ENCODE measurements at regions not wholly inside any gene's neighbourhood (a gene's known extent, or its start where the extent isn't known, plus 50 kb on each side); places are given as distances from the start of the nearest gene placed in this dataset.

GRCh38 chr5:135196483-135196882 lies 162.5 kb upstream of the PITX1 start:
- TF ChIP-seq CTCF (IDR thresholded peaks at IDR 0.05; ENCODE audit: insufficient read depth, low read length, poor library complexity, severe bottlenecking) (no peak), EZH2phosphoT487 (conservative IDR thresholded peaks at IDR 0.05; ENCODE audit: low read length) (no peak)

Measured in SU-DHL-6 (cell line).